ENCODE measurements at regions not wholly inside any gene's neighbourhood (a gene's known extent, or its start where the extent isn't known, plus 50 kb on each side); places are given as distances from the start of the nearest gene placed in this dataset.

GRCh38 chr9:518540-518939 lies 303.9 kb downstream of the DOCK8 start:
- Histone ChIP-seq H3K4me3 (replicated peaks in 1 of 3; ENCODE audit: insufficient read depth in 1 of 3, low read depth in 1 of 3, low read length in 3 of 3) (no peak overlapping the region), H3K36me3 (ENCODE audit: control insufficient read depth in 2 of 2, extremely low read depth in 1 of 2, insufficient read depth in 2 of 2, low read length in 2 of 2) (no peaks in the 10 kb centered on the region), H3K4me1 (ENCODE audit: control insufficient read depth, extremely low read depth, insufficient read depth, low read length) (no peaks in the 10 kb centered on the region), H3K9me1 (replicated peaks; ENCODE audit: control insufficient read depth, extremely low read depth, insufficient read depth, low read length) (no peaks in the 10 kb centered on the region), H4K20me1 (replicated peaks; ENCODE audit: control insufficient read depth, extremely low read depth, insufficient read depth, low read length) (no peaks in the 10 kb centered on the region), H3K4me2 (ENCODE audit: insufficient read depth, low read length) (no peak overlapping the region), H3K27ac (ENCODE audit: insufficient read depth, low read depth, low read length) (no peak overlapping the region), H3K79me2 (ENCODE audit: control insufficient read depth, insufficient read depth, low read length) (no peaks in the 10 kb centered on the region), H3K9me3 (replicated peaks; ENCODE audit: control insufficient read depth, insufficient read depth, low read length) (no peaks in the 10 kb centered on the region), H2AFZ (ENCODE audit: low read depth, low read length) (no peak overlapping the region), H3K27me3 (ENCODE audit: control insufficient read depth in 2 of 2, insufficient read depth in 2 of 2, low read length in 2 of 2) (no peaks in the 10 kb centered on the region), H3K9ac (replicated peaks; ENCODE audit: extremely low read depth, insufficient read depth, low read length) (no peak overlapping the region)
- intact Hi-C loops (cut with micrococcal nuclease) (no loop called here), dilution Hi-C loops (cut with MboI; ENCODE audit: extremely low pct_ligation_motif_present, low sequenced_read_pairs) (no loop called here)
- no TSS peak for BruUV-seq (replicated peaks)
- TF ChIP-seq JUN (IDR thresholded peaks at IDR 0.05; ENCODE audit: borderline replicate concordance, insufficient read depth, insufficient read length, low read depth) (no peak), MAX (IDR thresholded peaks at IDR 0.05; ENCODE audit: insufficient read depth, insufficient read length) (no peak), EZH2 (IDR thresholded peaks at IDR 0.05; ENCODE audit: borderline replicate concordance, low read depth, low read length, severe bottlenecking) (no peak), FOS (IDR thresholded peaks at IDR 0.05; ENCODE audit: borderline replicate concordance, insufficient read depth, low read length) (no peak), POLR2AphosphoS5 (IDR thresholded peaks at IDR 0.05; ENCODE audit: insufficient read depth, low read depth, low read length) (no peak), GATA2 (IDR thresholded peaks at IDR 0.05; ENCODE audit: insufficient read depth, insufficient read length, low read depth, low read length) (no peak), POLR2A (IDR thresholded peaks at IDR 0.05; ENCODE audit: low read depth, low read length) (no peak), MYC (IDR thresholded peaks at IDR 0.05; ENCODE audit: low read depth, low read length) (no peak)
- POLR2A ChIA-PET, result no interaction called here
- CTCF ChIA-PET, result no interaction called here
- DNase-seq (ENCODE audit: low read depth, low spot score) (no peak), FAIRE-seq (no peak)

GRCh38 chr9:519579-519978 lies 304.9 kb downstream of the DOCK8 start:
- no peaks in the 10 kb centered on the region for H3K9me3 ChIP-seq (replicated peaks; ENCODE audit: control insufficient read depth, insufficient read depth, low read length)
- no peak overlapping the region for H3K4me3 ChIP-seq (replicated peaks in 1 of 3; ENCODE audit: insufficient read depth in 1 of 3, low read depth in 1 of 3, low read length in 3 of 3)
- H4K20me1 ChIP-seq (replicated peaks; ENCODE audit: control insufficient read depth, extremely low read depth, insufficient read depth, low read length), result no peaks in the 10 kb centered on the region
- H3K27ac ChIP-seq (ENCODE audit: insufficient read depth, low read depth, low read length), result no peak overlapping the region
- dilution Hi-C loops (cut with MboI; ENCODE audit: extremely low pct_ligation_motif_present, low sequenced_read_pairs), result no loop called here
- H3K36me3 ChIP-seq (ENCODE audit: control insufficient read depth in 2 of 2, extremely low read depth in 1 of 2, insufficient read depth in 2 of 2, low read length in 2 of 2), result no peaks in the 10 kb centered on the region
- no peaks in the 10 kb centered on the region for H3K27me3 ChIP-seq (ENCODE audit: control insufficient read depth in 2 of 2, insufficient read depth in 2 of 2, low read length in 2 of 2)
- intact Hi-C loops (cut with micrococcal nuclease), result no loop called here
- FAIRE-seq (no peak), DNase-seq (ENCODE audit: low read depth, low spot score) (no peak)
- no TSS peak for BruUV-seq (replicated peaks)
- H3K4me1 ChIP-seq (ENCODE audit: control insufficient read depth, extremely low read depth, insufficient read depth, low read length), result no peaks in the 10 kb centered on the region
- POLR2A ChIA-PET, result no interaction called here
- H3K4me2 ChIP-seq (ENCODE audit: insufficient read depth, low read length), result no peak overlapping the region
- CTCF ChIA-PET, result no interaction called here
- H3K9me1 ChIP-seq (replicated peaks; ENCODE audit: control insufficient read depth, extremely low read depth, insufficient read depth, low read length), result no peaks in the 10 kb centered on the region
- no peaks in the 10 kb centered on the region for H3K79me2 ChIP-seq (ENCODE audit: control insufficient read depth, insufficient read depth, low read length)
- H3K9ac ChIP-seq (replicated peaks; ENCODE audit: extremely low read depth, insufficient read depth, low read length), result no peak overlapping the region
- H2AFZ ChIP-seq (ENCODE audit: low read depth, low read length), result no peak overlapping the region
- TF ChIP-seq FOS (IDR thresholded peaks at IDR 0.05; ENCODE audit: borderline replicate concordance, insufficient read depth, low read length) (no peak), POLR2AphosphoS5 (IDR thresholded peaks at IDR 0.05; ENCODE audit: insufficient read depth, low read depth, low read length) (no peak), CTCF (IDR thresholded peaks at IDR 0.05; ENCODE audit: extremely low read depth in 1 of 2, insufficient read depth in 1 of 2, low read depth in 1 of 2, low read length in 2 of 2) (no peak), POLR2A (IDR thresholded peaks at IDR 0.05; ENCODE audit: low read depth, low read length) (no peak), EZH2 (IDR thresholded peaks at IDR 0.05; ENCODE audit: borderline replicate concordance, low read depth, low read length, severe bottlenecking) (no peak), JUN (IDR thresholded peaks at IDR 0.05; ENCODE audit: borderline replicate concordance, insufficient read depth, insufficient read length, low read depth) (no peak), MAX (IDR thresholded peaks at IDR 0.05; ENCODE audit: insufficient read depth, insufficient read length) (no peak), GATA2 (IDR thresholded peaks at IDR 0.05; ENCODE audit: insufficient read depth, insufficient read length, low read depth, low read length) (no peak), MYC (IDR thresholded peaks at IDR 0.05; ENCODE audit: low read depth, low read length) (no peak)

Data from endothelial cell of umbilical vein (primary cell).